ENCODE measurements at regions not wholly inside any gene's neighbourhood (a gene's known extent, or its start where the extent isn't known, plus 50 kb on each side); places are given as distances from the start of the nearest gene placed in this dataset.

GRCh38 chr18:1806884-1807615, 764.3 kb downstream of the METTL4 start:
- TF ChIP-seq CTCF (IDR thresholded peaks at IDR 0.05; ENCODE audit: low read depth, low read length, missing input control), result no peak
- TF ChIP-seq NR2F2 (IDR thresholded peaks at IDR 0.05), result no peak
- TF ChIP-seq HNF4G (IDR thresholded peaks at IDR 0.05), result no peak
- no peak for TF ChIP-seq RXRA (IDR thresholded peaks at IDR 0.05)
- no peak for TF ChIP-seq ZBTB33 (IDR thresholded peaks at IDR 0.05)
- no peak for TF ChIP-seq EGR1 (IDR thresholded peaks at IDR 0.05; ENCODE audit: low read depth in 2 of 2)
- TF ChIP-seq FOXA1 (IDR thresholded peaks at IDR 0.05), result no peak
- no peak for TF ChIP-seq RAD21 (IDR thresholded peaks at IDR 0.05)
- TF ChIP-seq FOXA2 (IDR thresholded peaks at IDR 0.05), result no peak
- no peak for TF ChIP-seq GABPA (IDR thresholded peaks at IDR 0.05 in 1 of 2, conservative IDR thresholded peaks at IDR 0.05 in 1 of 2)
- TF ChIP-seq REST (IDR thresholded peaks at IDR 0.05), result no peak
- TF ChIP-seq ATF3 (IDR thresholded peaks at IDR 0.05), result no peak
- TF ChIP-seq TAF1 (conservative IDR thresholded peaks at IDR 0.05), result no peak
- no peak for TF ChIP-seq YY1 (IDR thresholded peaks at IDR 0.05)
- TF ChIP-seq MAX (IDR thresholded peaks at IDR 0.05), result no peak
- no peak for TF ChIP-seq HNF4A (conservative IDR thresholded peaks at IDR 0.05)
- no peak for TF ChIP-seq JUND (IDR thresholded peaks at IDR 0.05)
- no peaks in the 10 kb centered on the region for H3K9me3 ChIP-seq (ENCODE audit: control insufficient read depth in 4 of 4, low read length in 3 of 4)
- H3K4me3 ChIP-seq (ENCODE audit: low read depth in 1 of 3, low read length in 3 of 3), result no peak overlapping the region
- H3K36me3 ChIP-seq (ENCODE audit: control insufficient read depth in 4 of 4, insufficient read depth in 3 of 4, low read depth in 1 of 4, low read length in 3 of 4), result no peaks in the 10 kb centered on the region
- H3K27me3 ChIP-seq (ENCODE audit: control insufficient read depth in 4 of 4, insufficient read depth in 4 of 4, low read length in 3 of 4), result no peaks in the 10 kb centered on the region
- DNase-seq (ENCODE audit: low spot score), result no peak
- no peak overlapping the region for H3K27ac ChIP-seq (ENCODE audit: low read depth in 1 of 2, low read length in 2 of 2)
- no peak overlapping the region for H3K9ac ChIP-seq (ENCODE audit: low read depth in 1 of 2, low read length in 2 of 2)
- 83% methylated on average over 7 of the region's 7 CpGs for WGBS
- no peaks in the 10 kb centered on the region for H3K4me1 ChIP-seq (ENCODE audit: control insufficient read depth in 4 of 4, insufficient read depth in 4 of 4, low read length in 3 of 4)
